HCT116 (cell line): ENCODE measurements at regions not wholly inside any gene's neighbourhood (a gene's known extent, or its start where the extent isn't known, plus 50 kb on each side); places are given as distances from the start of the nearest gene placed in this dataset.

ENCODE experiments used
- ATAC-seq: fragments of 200-7000 bp; cut with Tn5 transposase; 2 replicates; pipeline ENCODE4 v1.9.1; 2020; ENCODE audit warnings: mild to moderate bottlenecking, moderate library complexity
- BruUV-seq: library from RNA; stranded (reverse); fragments of 400-500 nt; replicated peaks from 2 replicates; lab custom pipeline; 2021; lab: Mats Ljungman, UMichigan
- CTCF ChIA-PET: fragments of 300-600 bp; sonication (Branson Sonifier 250); formaldehyde crosslinking; loops from one replicate; lab custom pipeline; 2021; ENCODE audit warnings: antibody characterized with exemption; lab: Charles Lee
- POLR2A ChIA-PET: fragments of 300-600, 350-600 bp; sonication (Branson Sonifier 250); formaldehyde crosslinking; loops from one replicate; lab custom pipeline; 2021; ENCODE audit warnings: antibody characterized with exemption; lab: Charles Lee
- RAD21 ChIA-PET, 2 experiments: fragments of 300-600 bp; sonication (Branson Sonifier 250); formaldehyde crosslinking; loops; one replicate each; lab custom pipeline; 2023; ENCODE audit warnings: low total read pairs in 2 of 2; ENCODE audit not compliant: uncharacterized antibody in 2 of 2, unreplicated experiment in 2 of 2, low non-redundant PET in 1 of 2; lab: Charles Lee
- DNase-seq: peaks from one replicate; pipeline ENCODE4 v3.0.0-alpha.2; 2010; ENCODE audit warnings: low read depth, low spot score
- H2AFZ ChIP-seq: fragments of 200-600 bp; shearing (Covaris generic), sonication (generic); 2 replicates; pipeline ENCODE4 v1.6.1; 2017; ENCODE audit warnings: low read depth, mixed run types, mixed read lengths, antibody characterized with exemption, low read length; ENCODE audit not compliant: poor library complexity, severe bottlenecking
- H3K27ac ChIP-seq: 2 replicates; pipeline ENCODE4 v1.5.1; 2012; ENCODE audit warnings: low read depth, low read length
- H3K27me3 ChIP-seq: fragments of 200-600 bp; sonication (generic); 2 replicates; pipeline ENCODE4 v1.6.1; 2016; ENCODE audit warnings: mixed run types, low read length, mixed read lengths; ENCODE audit not compliant: insufficient read depth
- H3K36me3 ChIP-seq, 2 experiments: fragments of 200-500 bp in 1 of 2; fragments of 200-600 bp in 1 of 2; sonication (Bioruptor generic) in 1 of 2; sonication (generic) in 1 of 2; 2 replicates each; pipeline versions ENCODE4 v1.5.1 to v1.6.1; 2014 to 2016; ENCODE audit warnings: low read length in 2 of 2, inconsistent platforms in 1 of 2, mixed read lengths in 1 of 2, mixed run types in 1 of 2; ENCODE audit not compliant: insufficient read depth in 2 of 2, control insufficient read depth in 1 of 2
- H3K4me1 ChIP-seq, 2 experiments: fragments of 200-600 bp in 1 of 2; sonication (generic) in 1 of 2; 2 replicates each; pipeline versions ENCODE4 v1.5.1 to v1.6.1; 2012 to 2017; ENCODE audit warnings: low read length in 2 of 2, inconsistent platforms in 1 of 2, mild to moderate bottlenecking in 1 of 2, mixed read lengths in 1 of 2, mixed run types in 1 of 2, moderate library complexity in 1 of 2; ENCODE audit not compliant: insufficient read depth in 2 of 2, control insufficient read depth in 1 of 2
- H3K4me2 ChIP-seq: fragments of 200-600 bp; sonication (generic); 2 replicates; pipeline ENCODE4 v1.6.1; 2017; ENCODE audit warnings: mixed run types, low read length, mixed read lengths
- H3K4me3 ChIP-seq, 2 experiments: fragments of 200-600 bp in 1 of 2; sonication (generic) in 1 of 2; replicated peaks in 1 of 2; 2 replicates each; pipeline ENCODE4 v1.5.1; 2011 to 2016; ENCODE audit warnings: low read length in 2 of 2, control low read depth in 1 of 2, low read depth in 1 of 2, mild to moderate bottlenecking in 1 of 2, mixed read lengths in 1 of 2, mixed run types in 1 of 2
- H3K79me2 ChIP-seq: fragments of 200-600 bp; sonication (generic); 2 replicates; pipeline ENCODE4 v1.6.1; 2017; ENCODE audit warnings: mild to moderate bottlenecking, mixed run types, low read length, moderate library complexity, mixed read lengths; ENCODE audit not compliant: insufficient read depth
- H3K9ac ChIP-seq: fragments of 200-600 bp; sonication (generic); 2 replicates; pipeline ENCODE4 v1.6.1; 2016; ENCODE audit warnings: low read length, mixed read lengths
- H3K9me2 ChIP-seq: fragments of 200-600 bp; sonication (generic), shearing (Covaris generic); 2 replicates; pipeline ENCODE4 v1.6.1; 2017; ENCODE audit warnings: mixed run types, mild to moderate bottlenecking, moderate library complexity; ENCODE audit not compliant: insufficient read depth
- H3K9me3 ChIP-seq, 2 experiments: fragments of 200-500 bp in 1 of 2; fragments of 200-600 bp in 1 of 2; sonication (Bioruptor generic) in 1 of 2; sonication (generic) in 1 of 2; 2 replicates each; pipeline ENCODE4 v1.6.1; 2014 to 2017; ENCODE audit warnings: low read length in 2 of 2, mixed read lengths in 2 of 2, inconsistent platforms in 1 of 2, low read depth in 1 of 2, mild to moderate bottlenecking in 1 of 2, mixed run types in 1 of 2, moderate library complexity in 1 of 2; ENCODE audit not compliant: control insufficient read depth in 1 of 2, insufficient read depth in 1 of 2
- H4K20me1 ChIP-seq: fragments of 200-600 bp; sonication (generic), shearing (Covaris generic); 2 replicates; pipeline ENCODE4 v1.6.1; 2017; ENCODE audit warnings: mixed run types, mild to moderate bottlenecking, moderate library complexity; ENCODE audit not compliant: insufficient read depth
- CBX3 ChIP-seq: IDR thresholded peaks from 2 replicates; pipeline ENCODE4 v1.6.1; 2012; ENCODE audit warnings: low read depth
- CEBPB ChIP-seq: IDR thresholded peaks from 2 replicates; pipeline ENCODE4 v1.6.1; 2012; ENCODE audit warnings: low read depth
- EZH2phosphoT487 ChIP-seq: fragments of 200-600 bp; IDR thresholded peaks from 2 replicates; pipeline ENCODE4 v1.6.1; 2018; ENCODE audit warnings: antibody characterized with exemption, borderline replicate concordance
- FOSL1 ChIP-seq: IDR thresholded peaks from 2 replicates; pipeline ENCODE4 v1.6.1; 2012; ENCODE audit warnings: low read depth
- JUND ChIP-seq: IDR thresholded peaks from 2 replicates; pipeline ENCODE4 v1.6.1; 2012
- POLR2AphosphoS5 ChIP-seq: IDR thresholded peaks from 2 replicates; pipeline ENCODE4 v1.6.1; 2011; ENCODE audit warnings: mild to moderate bottlenecking, low read depth, low read length, moderate library complexity
- RAD21 ChIP-seq: IDR thresholded peaks from 2 replicates; pipeline ENCODE4 v1.6.1; 2012; ENCODE audit warnings: low read depth, mild to moderate bottlenecking
- SP1 ChIP-seq: IDR thresholded peaks from 2 replicates; pipeline ENCODE4 v1.6.1; 2012; ENCODE audit warnings: low read depth
- SRF ChIP-seq: IDR thresholded peaks from 2 replicates; pipeline ENCODE4 v1.6.1; 2012; ENCODE audit warnings: low read depth
- TCF7L2 ChIP-seq: IDR thresholded peaks from 2 replicates; pipeline ENCODE4 v1.7.0; 2011; ENCODE audit warnings: borderline replicate concordance, inconsistent platforms; ENCODE audit not compliant: insufficient read depth, insufficient read length; ENCODE audit errors: extremely low read depth
- ZNF274 ChIP-seq: fragments of 200-500 bp; sonication (Bioruptor generic); IDR thresholded peaks from 2 replicates; pipeline ENCODE4 v1.6.1; 2014; ENCODE audit warnings: mild to moderate bottlenecking, low read depth, low read length, inconsistent platforms
- intact Hi-C: fragments of 100-400 bp; cut with micrococcal nuclease; formaldehyde crosslinking; loops from 2 replicates; pipeline ENCODE4 v1.10.0; 2022
- TF ChIP-seq, protein P1 (sequence below): IDR thresholded peaks from 2 replicates; pipeline ENCODE4 v1.6.1; 2012; ENCODE audit warnings: low read depth

DNA sequence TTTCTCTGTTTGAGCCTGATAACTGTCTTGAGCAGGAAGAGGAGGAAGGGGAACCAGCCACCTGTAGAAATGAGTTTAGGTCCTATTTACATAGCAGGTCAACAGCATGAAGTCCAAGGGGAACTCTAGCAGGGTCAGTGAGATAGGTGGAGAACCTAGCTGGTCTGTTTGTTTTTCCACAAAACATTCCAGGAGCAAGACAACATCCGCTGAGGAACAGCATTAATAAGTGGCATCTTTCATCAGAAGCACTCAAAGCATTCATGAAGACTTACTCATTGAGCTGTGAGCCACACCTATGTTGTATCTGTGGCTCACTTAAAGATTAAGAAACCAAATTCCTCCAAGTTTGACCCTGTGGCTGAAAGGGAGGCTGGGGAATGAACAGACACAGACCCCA, 115.9 kb downstream of the ACTBL2 start:
- H4K20me1 ChIP-seq, result no peaks in the 10 kb centered on the region
- H3K4me3 ChIP-seq, result peak overlapping the region in 1 of 2 experiments; percentile 34; a peak in 2 of 4 replicates
- ChIA-PET RAD21 (interaction anchor here in 1 of 2 experiments (1.0 kb wide), 1 partner anchor 16 kb away, joined by 3 read pairs; no protein-coding TSS in a partner anchor), CTCF (interaction anchor here (0.8 to 1.7 kb wide), 6 partner anchors 9 to 1094 kb away, joined by 3 read pairs; no protein-coding TSS in a partner anchor), POLR2A (interaction anchor here (1.0 to 2.8 kb wide), 5 partner anchors 8 to 70 kb away, joined by 3 to 12 read pairs (median 3); no protein-coding TSS in a partner anchor)
- no peaks in the 10 kb centered on the region for H3K9me3 ChIP-seq
- H3K27ac ChIP-seq, result peak overlapping the region; percentile 93
- TF ChIP-seq POLR2AphosphoS5 (peak; percentile 66; the same call in 1 of the 2 replicates), SP1 (peak; percentile 97), EZH2phosphoT487 (no peak), CBX3 (peak; percentile 88), RAD21 (peak; percentile 12; the same call in 1 of the 2 replicates), SRF (no peak), FOSL1 (peak; percentile 85), CEBPB (peak; percentile 91), JUND (peak; percentile 96), TCF7L2 (peak; percentile 96), ZNF274 (no peak)
- TF ChIP-seq, protein P1, sequence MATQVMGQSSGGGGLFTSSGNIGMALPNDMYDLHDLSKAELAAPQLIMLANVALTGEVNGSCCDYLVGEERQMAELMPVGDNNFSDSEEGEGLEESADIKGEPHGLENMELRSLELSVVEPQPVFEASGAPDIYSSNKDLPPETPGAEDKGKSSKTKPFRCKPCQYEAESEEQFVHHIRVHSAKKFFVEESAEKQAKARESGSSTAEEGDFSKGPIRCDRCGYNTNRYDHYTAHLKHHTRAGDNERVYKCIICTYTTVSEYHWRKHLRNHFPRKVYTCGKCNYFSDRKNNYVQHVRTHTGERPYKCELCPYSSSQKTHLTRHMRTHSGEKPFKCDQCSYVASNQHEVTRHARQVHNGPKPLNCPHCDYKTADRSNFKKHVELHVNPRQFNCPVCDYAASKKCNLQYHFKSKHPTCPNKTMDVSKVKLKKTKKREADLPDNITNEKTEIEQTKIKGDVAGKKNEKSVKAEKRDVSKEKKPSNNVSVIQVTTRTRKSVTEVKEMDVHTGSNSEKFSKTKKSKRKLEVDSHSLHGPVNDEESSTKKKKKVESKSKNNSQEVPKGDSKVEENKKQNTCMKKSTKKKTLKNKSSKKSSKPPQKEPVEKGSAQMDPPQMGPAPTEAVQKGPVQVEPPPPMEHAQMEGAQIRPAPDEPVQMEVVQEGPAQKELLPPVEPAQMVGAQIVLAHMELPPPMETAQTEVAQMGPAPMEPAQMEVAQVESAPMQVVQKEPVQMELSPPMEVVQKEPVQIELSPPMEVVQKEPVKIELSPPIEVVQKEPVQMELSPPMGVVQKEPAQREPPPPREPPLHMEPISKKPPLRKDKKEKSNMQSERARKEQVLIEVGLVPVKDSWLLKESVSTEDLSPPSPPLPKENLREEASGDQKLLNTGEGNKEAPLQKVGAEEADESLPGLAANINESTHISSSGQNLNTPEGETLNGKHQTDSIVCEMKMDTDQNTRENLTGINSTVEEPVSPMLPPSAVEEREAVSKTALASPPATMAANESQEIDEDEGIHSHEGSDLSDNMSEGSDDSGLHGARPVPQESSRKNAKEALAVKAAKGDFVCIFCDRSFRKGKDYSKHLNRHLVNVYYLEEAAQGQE, result no peak
- H3K9ac ChIP-seq, result peak overlapping the region; percentile 61
- H2AFZ ChIP-seq, result no peak overlapping the region
- no peaks in the 10 kb centered on the region for H3K9me2 ChIP-seq
- no peaks in the 10 kb centered on the region for H3K27me3 ChIP-seq
- DNase-seq, result peak; percentile 95
- no peaks in the 10 kb centered on the region for H3K36me3 ChIP-seq
- H3K79me2 ChIP-seq, result no peaks in the 10 kb centered on the region
- peak overlapping the region; percentile 65 for H3K4me2 ChIP-seq
- peaks cover 44 to 69% of the 10 kb centered on the region in 2 experiments for H3K4me1 ChIP-seq
- no TSS peak for BruUV-seq
- ATAC-seq, result peak; percentile 89
- intact Hi-C loops, result loop anchor here (1.0 kb wide), 1 partner anchor 17 kb away; no protein-coding TSS in a partner anchor
